H1 (cell line): ENCODE measurements at regions not wholly inside any gene's neighbourhood (a gene's known extent, or its start where the extent isn't known, plus 50 kb on each side); places are given as distances from the start of the nearest gene placed in this dataset.

Source experiments
- CTCF ChIA-PET: fragments of 300-600 bp; sonication (Branson Sonifier 250); formaldehyde crosslinking; loops from one replicate; lab custom pipeline; 2021; ENCODE audit not compliant: partially characterized antibody; lab: Charles Lee
- POLR2A ChIA-PET: fragments of 300-600 bp; sonication (Branson Sonifier 250); formaldehyde crosslinking; loops from one replicate; lab custom pipeline; 2021; ENCODE audit warnings: inconsistent platforms; ENCODE audit not compliant: partially characterized antibody; lab: Charles Lee
- DNase-seq, 2 experiments: peaks; one replicate each; pipeline versions ENCODE4 v3.0.0 to v3.0.0-alpha.2; 2010 to 2022; ENCODE audit warnings: low spot score in 2 of 2, low read depth in 1 of 2, mixed read lengths in 1 of 2
- FAIRE-seq: peaks from 2 replicates; lab custom pipeline; 2011; peaks lifted over from hg19 to GRCh38; lab: Jason Lieb, UNC
- H2AFZ ChIP-seq: 2 replicates; pipeline ENCODE4 v1.8.1; 2012; ENCODE audit warnings: low read length, inconsistent platforms
- H2AK5ac ChIP-seq: 2 replicates; pipeline ENCODE4 v1.6.1; 2013; ENCODE audit warnings: low read depth, low read length
- H2BK120ac ChIP-seq: replicated peaks from 2 replicates; pipeline ENCODE3; 2013; ENCODE audit warnings: low read depth, low read length, inconsistent platforms
- H2BK12ac ChIP-seq: 2 replicates; pipeline ENCODE4 v1.6.1; 2013; ENCODE audit warnings: low read depth, low read length
- H2BK15ac ChIP-seq: 2 replicates; pipeline ENCODE4 v1.6.1; 2013; ENCODE audit warnings: low read length
- H2BK20ac ChIP-seq: 2 replicates; pipeline ENCODE4 v1.6.1; 2013; ENCODE audit warnings: low read length
- H2BK5ac ChIP-seq: 2 replicates; pipeline ENCODE4 v1.6.1; 2013; ENCODE audit warnings: low read depth, low read length
- H3K14ac ChIP-seq: 2 replicates; pipeline ENCODE4 v1.6.1; 2013; ENCODE audit warnings: inconsistent platforms; ENCODE audit not compliant: insufficient read length
- H3K18ac ChIP-seq: 2 replicates; pipeline ENCODE4 v1.6.1; 2013; ENCODE audit warnings: low read length; ENCODE audit errors: extremely low read depth
- H3K23ac ChIP-seq: 2 replicates; pipeline ENCODE4 v1.6.1; 2013; ENCODE audit warnings: inconsistent platforms; ENCODE audit not compliant: insufficient read length
- H3K23me2 ChIP-seq: 2 replicates; pipeline ENCODE4 v1.6.1; 2013; ENCODE audit warnings: low read depth, low read length
- H3K27ac ChIP-seq: 2 replicates; pipeline ENCODE4 v1.6.1; 2011; ENCODE audit warnings: low read depth, low read length, inconsistent platforms
- H3K27me3 ChIP-seq, 4 experiments: replicated peaks in 1 of 4; 1 replicate in 1 of 4; 2 replicates in 3 of 4; pipeline versions ENCODE4 v1.6.1 to v1.8.1; 2011 to 2013; ENCODE audit warnings: low read length in 3 of 4, mild to moderate bottlenecking in 3 of 4, inconsistent platforms in 2 of 4, mixed read lengths in 2 of 4, moderate library complexity in 1 of 4; ENCODE audit not compliant: control insufficient read depth in 3 of 4, insufficient read depth in 3 of 4; ENCODE audit errors: extremely low read depth in 1 of 4
- H3K36me3 ChIP-seq, 4 experiments: 2 replicates each; pipeline versions ENCODE4 v1.6.1 to v1.8.1; 2011 to 2013; ENCODE audit warnings: mild to moderate bottlenecking in 4 of 4, low read length in 3 of 4, moderate library complexity in 2 of 4, control low read depth in 1 of 4, inconsistent platforms in 1 of 4; ENCODE audit not compliant: insufficient read depth in 4 of 4, control insufficient read depth in 2 of 4
- H3K4ac ChIP-seq: replicated peaks from 2 replicates; pipeline ENCODE3; 2013; ENCODE audit warnings: low read length, low read depth, mixed read lengths, inconsistent platforms; ENCODE audit not compliant: insufficient read length
- H3K4me1 ChIP-seq, 4 experiments: replicated peaks in 1 of 4; 1 replicate in 1 of 4; 2 replicates in 3 of 4; pipeline versions ENCODE4 v1.6.1 to v1.8.1; 2011 to 2013; ENCODE audit warnings: low read length in 3 of 4, inconsistent platforms in 2 of 4, mixed read lengths in 1 of 4; ENCODE audit not compliant: insufficient read depth in 4 of 4, control insufficient read depth in 3 of 4
- H3K4me2 ChIP-seq, 2 experiments: 2 replicates each; pipeline versions ENCODE4 v1.6.1 to v1.8.1; 2011 to 2013; ENCODE audit warnings: low read depth in 2 of 2, low read length in 2 of 2, control low read depth in 1 of 2, inconsistent platforms in 1 of 2, mild to moderate bottlenecking in 1 of 2; ENCODE audit not compliant: insufficient read depth in 1 of 2
- H3K4me3 ChIP-seq, 4 experiments: fragments of 200-600, 300-600 bp in 1 of 4; sonication (generic), shearing (Covaris generic), sonication (Bioruptor Twin) in 1 of 4; 2 replicates each; pipeline versions ENCODE4 v1.5.1 to v1.8.1; 2011 to 2016; ENCODE audit warnings: low read length in 4 of 4, low read depth in 3 of 4, control low read depth in 2 of 4, inconsistent platforms in 2 of 4, mild to moderate bottlenecking in 2 of 4, mixed read lengths in 1 of 4, moderate library complexity in 1 of 4; ENCODE audit not compliant: insufficient read depth in 2 of 4; ENCODE audit errors: extremely low read depth in 1 of 4
- H3K56ac ChIP-seq: replicated peaks from 2 replicates; pipeline ENCODE3; 2013; ENCODE audit warnings: low read depth, mild to moderate bottlenecking, mixed read lengths, low read length, inconsistent platforms; ENCODE audit not compliant: insufficient read length
- H3K79me1 ChIP-seq: 2 replicates; pipeline ENCODE4 v1.6.1; 2013; ENCODE audit warnings: low read depth, low read length, control low read depth
- H3K79me2 ChIP-seq, 2 experiments: 2 replicates each; pipeline versions ENCODE4 v1.6.1 to v1.8.1; 2012 to 2013; ENCODE audit warnings: low read length in 2 of 2, mild to moderate bottlenecking in 2 of 2, inconsistent platforms in 1 of 2; ENCODE audit not compliant: insufficient read depth in 2 of 2, control insufficient read depth in 1 of 2
- H3K9ac ChIP-seq, 4 experiments: replicated peaks in 1 of 4; 1 replicate in 1 of 4; 2 replicates in 3 of 4; pipeline versions ENCODE4 v1.6.1 to v1.8.1; 2011 to 2013; ENCODE audit warnings: low read depth in 3 of 4, low read length in 3 of 4, control low read depth in 2 of 4, mild to moderate bottlenecking in 2 of 4, moderate library complexity in 2 of 4, inconsistent platforms in 1 of 4; ENCODE audit errors: extremely low read depth in 1 of 4
- H3K9me3 ChIP-seq, 2 experiments: 2 replicates each; pipeline versions ENCODE4 v1.6.1 to v1.8.1; 2012 to 2013; ENCODE audit warnings: mild to moderate bottlenecking in 2 of 2, moderate library complexity in 2 of 2, control low read depth in 1 of 2, inconsistent platforms in 1 of 2, low read depth in 1 of 2, low read length in 1 of 2, mixed read lengths in 1 of 2; ENCODE audit not compliant: insufficient read depth in 2 of 2
- H4K20me1 ChIP-seq, 2 experiments: replicated peaks in 1 of 2; 2 replicates each; pipeline versions ENCODE3 to v1.8.1; 2011 to 2013; ENCODE audit warnings: inconsistent platforms in 2 of 2, low read length in 2 of 2, mild to moderate bottlenecking in 1 of 2; ENCODE audit not compliant: insufficient read depth in 2 of 2, control insufficient read depth in 1 of 2
- H4K5ac ChIP-seq: 2 replicates; pipeline ENCODE4 v1.6.1; 2013; ENCODE audit warnings: low read length, low read depth, mixed read lengths, inconsistent platforms; ENCODE audit not compliant: insufficient read length
- H4K8ac ChIP-seq: 2 replicates; pipeline ENCODE4 v1.8.0; 2013; ENCODE audit warnings: mild to moderate bottlenecking, moderate library complexity, low read length, inconsistent platforms; ENCODE audit not compliant: insufficient read depth; ENCODE audit errors: extremely low read depth
- H4K91ac ChIP-seq: replicated peaks from 2 replicates; pipeline ENCODE3; 2013; ENCODE audit warnings: low read length, mixed read lengths, inconsistent platforms; ENCODE audit not compliant: insufficient read length
- BACH1 ChIP-seq: IDR thresholded peaks from 2 replicates; pipeline ENCODE4 v1.6.1; 2012; ENCODE audit warnings: low read length, improper control_type of control experiment
- CREB1 ChIP-seq: IDR thresholded peaks from 2 replicates; pipeline ENCODE4 v1.6.1; 2012; ENCODE audit warnings: inconsistent platforms
- CTBP2 ChIP-seq: IDR thresholded peaks from 2 replicates; pipeline ENCODE4 v1.7.0; 2011; ENCODE audit warnings: borderline replicate concordance, mild to moderate bottlenecking, moderate library complexity, mixed read lengths, low read length; ENCODE audit not compliant: insufficient read depth, insufficient read length
- EZH2 ChIP-seq: fragments of 200-600 bp; sonication (generic); IDR thresholded peaks from 2 replicates; pipeline ENCODE4 v1.7.1; 2012; ENCODE audit warnings: low read depth, mild to moderate bottlenecking, moderate library complexity, low read length, inconsistent platforms; ENCODE audit not compliant: severe bottlenecking
- JUN ChIP-seq: IDR thresholded peaks from 2 replicates; pipeline ENCODE4 v1.6.1; 2011; ENCODE audit warnings: low read depth, mild to moderate bottlenecking, improper control_type of control experiment, low read length
- KDM5A ChIP-seq: fragments of 200-600 bp; IDR thresholded peaks from 2 replicates; pipeline ENCODE4 v1.7.1; 2012; ENCODE audit warnings: mild to moderate bottlenecking, low read length, inconsistent platforms, mixed read lengths
- NRF1 ChIP-seq: IDR thresholded peaks from 2 replicates; pipeline ENCODE4 v1.6.1; 2011; ENCODE audit warnings: mild to moderate bottlenecking, low read depth, low read length, improper control_type of control experiment
- POU5F1 ChIP-seq: IDR thresholded peaks from 2 replicates; pipeline ENCODE4 v1.6.1; 2011; ENCODE audit warnings: low read depth, mild to moderate bottlenecking, low read length, moderate library complexity
- RNF2 ChIP-seq: fragments of 200-900, 300-1000 bp; sonication (generic); IDR thresholded peaks from 2 replicates; pipeline ENCODE4 v1.7.1; 2016; ENCODE audit warnings: borderline replicate concordance, low read depth, mild to moderate bottlenecking, antibody characterized with exemption, low read length; ENCODE audit not compliant: poor library complexity, severe bottlenecking; ENCODE audit errors: missing control alignments
- SIRT6 ChIP-seq: IDR thresholded peaks from one replicate; pipeline ENCODE4 v1.7.1; 2012; ENCODE audit warnings: low read length, inconsistent platforms
- TBP ChIP-seq: IDR thresholded peaks from 2 replicates; pipeline ENCODE4 v1.6.1; 2011; ENCODE audit warnings: low read depth, low read length, improper control_type of control experiment
- ZNF274 ChIP-seq: IDR thresholded peaks from 2 replicates; pipeline ENCODE4 v1.7.0; 2012; ENCODE audit warnings: low read length, borderline replicate concordance; ENCODE audit errors: extremely low read depth
- WGBS, 2 experiments: shearing (Covaris generic) in 1 of 2; methylation state at CpG; one replicate each; pipeline versions ENCODE4 v1.1.6 to v1.1.7; 2013 to 2015; ENCODE audit warnings: low lambda C conversion rate in 2 of 2, mixed read lengths in 2 of 2, inconsistent platforms in 1 of 2, low coverage in 1 of 2, missing lambda C conversion rate in 1 of 2; ENCODE audit not compliant: insufficient replicate concordance in 2 of 2, insufficient coverage in 1 of 2, insufficient read length in 1 of 2; ENCODE audit errors: extremely low coverage in 1 of 2, missing lambda C conversion rate in 1 of 2; 5-methylcytosine and 5-hydroxymethylcytosine counted together

GRCh38 chr5:165108809-165109208 lies 1603.4 kb downstream of the MAT2B start:
- H3K23ac ChIP-seq, result no peak overlapping the region
- DNase-seq, result no peak
- no peak overlapping the region for H2BK5ac ChIP-seq
- WGBS, 2 experiments, result 88% methylated on average over 3 of the region's 3 CpGs; no CpG with 5 or more reads in 1 of the 2 experiments
- H2BK120ac ChIP-seq, result no peak overlapping the region
- no peak overlapping the region for H2BK15ac ChIP-seq
- H2AK5ac ChIP-seq, result no peak overlapping the region
- no peak overlapping the region for H3K9ac ChIP-seq
- no peaks in the 10 kb centered on the region for H3K4me1 ChIP-seq
- H3K14ac ChIP-seq, result no peak overlapping the region
- H3K56ac ChIP-seq, result no peak overlapping the region
- H3K27ac ChIP-seq, result no peak overlapping the region
- no peak overlapping the region for H3K4ac ChIP-seq
- H4K91ac ChIP-seq, result no peak overlapping the region
- H2AFZ ChIP-seq, result no peak overlapping the region
- no peak for FAIRE-seq
- H3K27me3 ChIP-seq, result no peaks in the 10 kb centered on the region
- no peak overlapping the region for H4K8ac ChIP-seq
- no peak overlapping the region for H3K4me3 ChIP-seq
- H4K20me1 ChIP-seq, result no peaks in the 10 kb centered on the region
- no peaks in the 10 kb centered on the region for H3K9me3 ChIP-seq
- H3K79me1 ChIP-seq, result no peaks in the 10 kb centered on the region
- H3K23me2 ChIP-seq, result no peaks in the 10 kb centered on the region
- no peak overlapping the region for H2BK20ac ChIP-seq
- no peaks in the 10 kb centered on the region for H3K36me3 ChIP-seq
- ChIA-PET CTCF (interaction anchor here (0.8 kb wide), 1 partner anchor 27 kb away, joined by 3 read pairs; no protein-coding TSS in a partner anchor), POLR2A (no interaction called here)
- H3K79me2 ChIP-seq, result no peaks in the 10 kb centered on the region
- no peak overlapping the region for H3K4me2 ChIP-seq
- H4K5ac ChIP-seq, result no peak overlapping the region
- no peak overlapping the region for H2BK12ac ChIP-seq
- H3K18ac ChIP-seq, result no peak overlapping the region
- TF ChIP-seq RNF2, result no peak
- no peak for TF ChIP-seq POU5F1
- TF ChIP-seq CREB1, result no peak
- TF ChIP-seq BACH1, result no peak
- no peak for TF ChIP-seq JUN
- TF ChIP-seq ZNF274, result no peak
- no peak for TF ChIP-seq EZH2
- no peak for TF ChIP-seq CTBP2
- TF ChIP-seq NRF1, result no peak
- TF ChIP-seq SIRT6, result no peak
- no peak for TF ChIP-seq TBP
- TF ChIP-seq KDM5A, result no peak
